Epithelial cell of esophagus (primary cell): ENCODE measurements at regions not wholly inside any gene's neighbourhood (a gene's known extent, or its start where the extent isn't known, plus 50 kb on each side); places are given as distances from the start of the nearest gene placed in this dataset.

Experiments
- DNase-seq: peaks from one replicate; pipeline ENCODE4 v3.0.0; 2010; ENCODE audit warnings: low read depth
- H3K4me3 ChIP-seq: 2 replicates; pipeline ENCODE4 v1.5.1; 2011; ENCODE audit warnings: mild to moderate bottlenecking, low read length, control low read depth
- CTCF ChIP-seq: IDR thresholded peaks from 2 replicates; pipeline ENCODE4 v1.5.1; 2011; ENCODE audit warnings: low read depth, mild to moderate bottlenecking, low read length, control low read depth, inconsistent platforms; ENCODE audit not compliant: insufficient read depth; ENCODE audit errors: missing control alignments

GRCh38 chr2:71943238-71944182 is 204.2 kb downstream of the CYP26B1 start:
- TF ChIP-seq CTCF = no peak

GRCh38 chr2:71941726-71942525 is 205.7 kb downstream of the CYP26B1 start:
- H3K4me3 ChIP-seq = no peak overlapping the region
- DNase-seq = no peak
- TF ChIP-seq CTCF = no peak

More at GRCh38 chr2:71943238-71944182, 204.2 kb downstream of the CYP26B1 start:
- DNase-seq = no peak
- H3K4me3 ChIP-seq = no peak overlapping the region

GRCh38 chr2:71940695-71941094 is 207.0 kb downstream of the CYP26B1 start:
- H3K4me3 ChIP-seq = no peak overlapping the region
- DNase-seq = no peak
- no peak for TF ChIP-seq CTCF

GRCh38 chr2:71939588-71940535 is 207.8 kb downstream of the CYP26B1 start:
- H3K4me3 ChIP-seq = no peak overlapping the region
- no peak for DNase-seq
- TF ChIP-seq CTCF = no peak

GRCh38 chr2:71938659-71939587 is 208.7 kb downstream of the CYP26B1 start:
- no peak for DNase-seq
- no peak for TF ChIP-seq CTCF
- H3K4me3 ChIP-seq = no peak overlapping the region

- no peak for TF ChIP-seq CTCF
- H3K4me3 ChIP-seq = no peak overlapping the region
- no peak for DNase-seq
Measured at GRCh38 chr2:71938108-71938507, 209.6 kb downstream of the CYP26B1 start.
